ENCODE measurements at regions not wholly inside any gene's neighbourhood (a gene's known extent, or its start where the extent isn't known, plus 50 kb on each side); places are given as distances from the start of the nearest gene placed in this dataset.

DNA sequence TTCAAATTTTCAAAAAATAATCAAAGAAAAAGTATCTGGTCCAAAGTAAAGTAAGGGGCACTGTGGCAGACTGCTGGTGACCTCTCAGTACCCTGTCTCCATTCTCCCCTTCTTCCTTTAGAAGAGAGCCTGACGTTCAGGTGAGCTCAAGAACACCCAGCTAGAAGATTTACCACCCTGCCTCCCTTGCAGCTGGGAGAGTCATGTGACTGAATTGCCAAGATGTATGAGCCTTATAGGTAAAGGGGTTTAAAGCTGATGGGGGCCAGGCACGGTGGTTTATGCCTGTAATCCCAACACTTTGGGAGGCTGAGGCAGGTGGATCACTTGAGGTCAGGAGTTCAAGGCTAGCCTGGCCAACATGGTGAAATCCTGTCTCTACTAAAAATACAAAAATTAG lies 86.3 kb upstream of the NANOS1 start:
- no peak for TF ChIP-seq CTCF (IDR thresholded peaks at IDR 0.05)
- TF ChIP-seq POLR2A (IDR thresholded peaks at IDR 0.05), result no peak

Measured in adrenal gland (tissue), 5 donors.